ENCODE measurements at regions not wholly inside any gene's neighbourhood (a gene's known extent, or its start where the extent isn't known, plus 50 kb on each side); places are given as distances from the start of the nearest gene placed in this dataset.
"Not testable (repeated sequence)": the region's sequence is repeated elsewhere in the genome, so short reads cannot be mapped to it uniquely, and the experiment has no call there.

DNA sequence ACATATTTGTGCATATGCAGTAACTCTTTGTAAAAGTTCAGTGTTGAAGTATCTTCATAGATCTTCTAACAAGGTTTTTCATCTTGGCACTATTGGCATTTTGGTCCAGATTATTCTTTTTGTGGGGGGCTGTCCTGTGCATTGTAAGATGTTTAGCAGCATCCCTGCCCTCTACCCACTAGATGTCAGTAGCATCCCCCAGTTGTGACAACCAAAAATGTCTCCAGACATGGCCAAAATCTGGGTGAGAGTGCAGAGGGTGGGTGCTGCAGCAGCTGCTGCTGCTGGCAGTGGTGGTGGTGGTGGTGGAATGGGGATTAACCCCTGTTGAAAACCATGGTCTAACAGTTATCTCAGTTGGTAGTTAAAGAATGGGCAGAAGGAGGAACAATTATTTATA is 370.0 kb downstream of the GPAT3 start:
- no peak for DNase-seq (ENCODE audit: low read depth)
- H3K4me3 ChIP-seq (ENCODE audit: low read length) = no peak overlapping the region
- TF ChIP-seq, protein P1, sequence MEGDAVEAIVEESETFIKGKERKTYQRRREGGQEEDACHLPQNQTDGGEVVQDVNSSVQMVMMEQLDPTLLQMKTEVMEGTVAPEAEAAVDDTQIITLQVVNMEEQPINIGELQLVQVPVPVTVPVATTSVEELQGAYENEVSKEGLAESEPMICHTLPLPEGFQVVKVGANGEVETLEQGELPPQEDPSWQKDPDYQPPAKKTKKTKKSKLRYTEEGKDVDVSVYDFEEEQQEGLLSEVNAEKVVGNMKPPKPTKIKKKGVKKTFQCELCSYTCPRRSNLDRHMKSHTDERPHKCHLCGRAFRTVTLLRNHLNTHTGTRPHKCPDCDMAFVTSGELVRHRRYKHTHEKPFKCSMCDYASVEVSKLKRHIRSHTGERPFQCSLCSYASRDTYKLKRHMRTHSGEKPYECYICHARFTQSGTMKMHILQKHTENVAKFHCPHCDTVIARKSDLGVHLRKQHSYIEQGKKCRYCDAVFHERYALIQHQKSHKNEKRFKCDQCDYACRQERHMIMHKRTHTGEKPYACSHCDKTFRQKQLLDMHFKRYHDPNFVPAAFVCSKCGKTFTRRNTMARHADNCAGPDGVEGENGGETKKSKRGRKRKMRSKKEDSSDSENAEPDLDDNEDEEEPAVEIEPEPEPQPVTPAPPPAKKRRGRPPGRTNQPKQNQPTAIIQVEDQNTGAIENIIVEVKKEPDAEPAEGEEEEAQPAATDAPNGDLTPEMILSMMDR (conservative IDR thresholded peaks at IDR 0.05; ENCODE audit: low read length) = no peak

GRCh38 chr4:83903740-83904139 is 367.8 kb downstream of the GPAT3 start:
- H3K4me3 ChIP-seq (ENCODE audit: low read length); DNase-seq (ENCODE audit: low read depth): not testable (repeated sequence)

DNA sequence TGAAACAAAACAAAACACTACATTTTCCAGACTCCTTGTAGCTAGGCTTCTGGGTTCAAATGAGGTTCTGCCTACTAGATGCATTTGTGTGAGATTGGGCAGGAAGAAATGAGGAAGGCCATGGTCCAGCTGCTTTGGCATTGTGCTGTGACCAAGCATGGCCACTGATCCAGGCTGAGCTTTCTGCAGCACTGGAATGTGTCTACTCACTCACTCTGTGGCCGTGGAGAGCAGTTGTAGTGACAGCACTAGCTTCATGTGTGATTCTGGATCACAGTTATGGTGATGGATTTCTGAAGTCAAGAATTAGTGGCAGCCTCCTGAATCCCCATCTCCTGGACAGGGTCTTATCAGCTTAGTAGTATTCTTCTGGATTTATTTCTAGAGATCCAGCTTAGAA is 358.9 kb downstream of the GPAT3 start:
- no peak overlapping the region for H3K4me3 ChIP-seq (ENCODE audit: low read length)
- DNase-seq (ENCODE audit: low read depth) = no peak
- TF ChIP-seq, protein P1 (conservative IDR thresholded peaks at IDR 0.05; ENCODE audit: low read length) = no peak

DNA sequence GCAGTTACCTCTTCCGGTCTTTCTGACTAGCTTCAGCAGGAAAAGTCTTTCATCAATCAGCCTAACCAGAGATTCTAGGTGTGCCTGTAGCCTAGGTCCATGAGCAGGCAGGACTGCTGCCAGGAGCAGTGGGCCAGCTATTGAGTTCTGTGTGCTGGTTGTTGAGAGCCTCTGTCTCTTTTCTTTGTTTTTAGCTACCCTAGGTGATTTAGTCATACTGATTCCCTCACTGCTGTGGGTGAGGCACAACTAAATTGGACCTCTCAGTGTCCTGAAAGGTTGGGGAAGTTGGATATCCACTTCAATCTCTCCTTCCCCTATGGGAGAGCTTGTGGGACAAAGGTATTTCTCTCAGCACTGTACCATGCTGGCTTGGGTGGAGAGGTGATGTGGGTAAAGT is 354.9 kb downstream of the GPAT3 start:
- no peak for DNase-seq (ENCODE audit: low read depth)
- TF ChIP-seq, protein P1 (conservative IDR thresholded peaks at IDR 0.05; ENCODE audit: low read length) = no peak
- no peak overlapping the region for H3K4me3 ChIP-seq (ENCODE audit: low read length)

- TF ChIP-seq, protein P1 (conservative IDR thresholded peaks at IDR 0.05; ENCODE audit: low read length) = no peak
- no peak overlapping the region for H3K4me3 ChIP-seq (ENCODE audit: low read length)
- DNase-seq (ENCODE audit: low read depth) = peak; percentile 24
Measured at GRCh38 chr4:83890231-83890630, 354.3 kb downstream of the GPAT3 start.

DNA sequence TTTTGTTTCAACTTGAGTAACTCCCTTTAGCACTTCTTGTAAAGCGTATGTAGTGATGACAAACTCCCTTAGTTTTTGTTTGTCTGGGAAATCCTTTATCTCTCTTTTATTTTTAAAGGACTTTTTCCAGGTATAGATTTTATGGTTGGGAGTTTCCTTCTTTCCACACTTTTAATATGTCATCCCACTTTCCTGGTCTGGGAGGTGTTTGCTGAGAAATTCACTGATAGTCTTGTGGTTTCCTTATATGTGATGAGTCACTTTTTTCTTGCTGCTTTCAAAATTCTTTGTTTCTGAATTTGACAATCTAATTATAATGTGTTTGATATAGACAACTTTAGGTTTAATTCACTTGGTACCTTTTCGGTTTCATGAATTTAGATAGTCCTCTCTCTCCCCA is 353.9 kb downstream of the GPAT3 start:
- DNase-seq (ENCODE audit: low read depth) = peak; percentile 23
- no peak overlapping the region for H3K4me3 ChIP-seq (ENCODE audit: low read length)

GRCh38 chr4:83885256-83886182 is 349.6 kb downstream of the GPAT3 start:
- H3K4me3 ChIP-seq (ENCODE audit: low read length) = no peak overlapping the region
- DNase-seq (ENCODE audit: low read depth) = peak; percentile 17
- TF ChIP-seq, protein P1 (conservative IDR thresholded peaks at IDR 0.05; ENCODE audit: low read length) = no peak

More for the DNA sequence above, 353.9 kb downstream of the GPAT3 start:
- TF ChIP-seq, protein P1 (conservative IDR thresholded peaks at IDR 0.05; ENCODE audit: low read length) = no peak
